NCI-H2196 treated with DMSO at 0.1 percent for 48 hours (cell line): ENCODE measurements at regions not wholly inside any gene's neighbourhood (a gene's known extent, or its start where the extent isn't known, plus 50 kb on each side); places are given as distances from the start of the nearest gene placed in this dataset.

ENCODE experiments used
- DNase-seq: peaks from one replicate; lab custom pipeline; 2025; ENCODE audit not compliant: unreplicated experiment; lab: John Stamatoyannopoulos, UW

DNA sequence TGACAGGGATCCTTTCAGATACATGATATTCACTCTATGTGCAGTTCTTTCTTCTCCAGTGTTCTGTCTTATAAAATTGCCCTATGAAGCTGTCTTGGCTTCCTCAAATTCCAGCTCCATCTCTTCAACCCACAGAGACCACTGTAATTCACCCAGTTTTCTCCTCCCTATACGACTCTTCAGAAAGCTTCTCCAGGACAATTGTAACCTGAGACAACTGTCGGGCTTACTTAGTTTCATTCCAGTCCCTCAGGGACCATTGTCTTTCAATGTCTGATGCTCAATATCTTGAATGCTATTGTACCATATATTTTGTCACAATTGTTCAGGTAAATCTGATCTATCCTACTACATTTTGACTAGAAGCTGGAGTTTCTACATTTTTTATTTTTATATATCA is 345.3 kb downstream of the RPL10L start:
- no peak for DNase-seq

DNA sequence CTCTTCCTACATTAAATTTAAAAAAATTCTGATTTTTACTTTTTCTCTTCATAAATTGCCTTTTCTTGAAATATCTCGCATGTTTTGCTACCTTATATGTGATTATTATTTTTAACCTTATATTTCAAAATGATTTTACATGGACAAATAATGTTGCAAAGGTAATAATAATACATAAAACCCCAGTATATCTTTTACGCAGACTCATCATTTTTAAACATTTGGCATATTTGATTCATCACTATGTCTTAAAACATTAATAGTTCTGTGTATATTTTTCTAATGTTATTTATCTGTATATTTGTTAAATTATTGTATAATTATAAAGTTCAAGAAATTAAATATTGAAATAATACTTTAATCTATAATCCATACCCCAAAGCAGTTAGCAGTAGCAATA is 350.8 kb downstream of the RPL10L start:
- DNase-seq, result no peak

DNA sequence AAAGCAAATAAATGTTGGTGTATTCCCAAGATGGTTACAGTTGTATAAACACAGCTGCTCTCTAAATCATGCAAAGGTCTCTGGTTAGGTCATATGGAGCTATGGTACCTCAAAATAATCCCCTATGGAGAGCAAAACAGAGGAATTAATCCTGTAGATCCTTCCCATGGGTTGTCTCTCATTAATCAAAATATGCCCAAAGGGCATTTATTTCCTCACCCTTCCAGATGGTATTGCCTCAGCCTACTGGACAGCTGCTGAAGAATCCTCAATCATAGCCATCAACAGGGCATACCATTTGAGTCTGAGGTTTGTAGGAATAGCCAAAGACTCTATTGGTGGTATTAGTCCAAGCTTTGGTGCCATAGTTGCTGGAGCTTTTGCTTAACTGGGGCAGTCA is 360.9 kb downstream of the RPL10L start:
- DNase-seq, result no peak

DNA sequence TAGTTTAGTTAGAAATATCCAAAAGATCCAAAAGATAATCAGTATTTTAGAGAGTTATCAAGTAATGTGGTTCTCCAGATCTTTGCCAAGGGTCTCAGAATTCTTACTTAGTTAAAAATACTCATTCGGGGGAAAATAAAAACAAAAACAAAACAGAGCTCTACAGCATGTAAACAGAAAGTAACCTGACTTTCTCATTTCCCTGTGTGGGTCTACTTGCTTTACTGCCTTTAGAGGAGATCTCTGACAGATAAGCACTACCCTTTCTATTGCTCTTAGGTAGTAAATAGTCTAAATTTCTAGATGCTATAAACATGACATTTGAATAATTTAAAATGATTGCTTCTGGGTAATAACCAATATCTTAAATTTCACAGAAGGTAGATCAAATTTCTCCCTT is 371.8 kb downstream of the RPL10L start:
- DNase-seq, result no peak

DNA sequence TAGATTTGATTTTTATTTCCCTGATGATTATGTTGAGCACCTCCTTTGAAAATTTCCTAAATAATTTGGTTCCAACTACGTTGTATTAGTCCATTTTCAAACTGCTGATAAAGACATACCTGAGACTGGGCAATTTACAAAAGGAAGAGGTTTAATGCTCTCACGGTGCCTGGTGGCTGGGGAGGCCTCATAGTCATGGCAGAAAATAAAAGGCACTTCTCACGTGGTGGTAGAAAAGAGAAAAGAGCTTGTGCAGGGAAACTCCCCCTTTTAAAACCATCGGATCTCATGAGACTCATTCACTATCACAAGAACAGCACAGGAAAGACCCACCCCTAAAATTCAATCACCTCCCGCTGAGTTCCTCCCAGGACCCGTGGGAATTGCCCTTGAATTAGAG is 372.3 kb downstream of the RPL10L start:
- no peak for DNase-seq

DNA sequence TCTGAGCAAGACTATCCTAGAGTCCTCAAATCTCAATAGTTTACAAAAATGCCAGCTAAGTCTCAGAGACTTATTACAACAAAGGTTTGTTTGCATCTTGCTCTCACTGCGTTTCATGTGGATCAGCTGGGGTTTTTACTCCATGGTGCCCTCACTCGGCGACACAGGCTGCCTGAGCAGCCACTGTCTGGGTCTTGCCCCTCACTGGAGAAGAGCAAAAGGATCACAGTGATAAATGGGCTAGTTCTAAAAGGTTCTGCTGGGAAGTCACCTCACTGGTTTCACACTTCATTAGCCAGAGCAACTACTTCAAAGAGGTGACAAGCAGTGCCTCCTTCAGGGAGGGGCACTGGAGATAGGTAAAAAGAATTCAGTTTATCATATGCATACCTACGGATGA is 392.0 kb downstream of the RPL10L start:
- no peak for DNase-seq

DNA sequence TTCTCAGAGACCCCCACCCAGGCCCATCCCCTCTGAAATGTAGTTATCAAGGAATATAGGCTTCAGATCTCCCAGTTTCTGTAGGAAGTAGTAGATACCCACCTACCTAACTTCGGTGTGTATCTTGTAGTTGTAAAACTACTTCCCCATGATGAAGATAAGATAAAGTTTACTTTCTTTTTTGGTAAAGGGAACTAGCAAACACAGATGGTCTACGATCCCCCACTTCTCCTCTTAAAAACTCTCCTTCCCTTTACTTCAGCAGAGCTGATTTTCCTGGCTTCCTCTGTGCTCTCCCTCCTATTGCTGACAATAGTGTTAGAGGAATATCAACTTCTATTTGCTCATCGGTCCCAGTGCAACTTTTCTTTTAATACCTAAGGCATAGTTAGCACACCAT is 395.2 kb downstream of the RPL10L start:
- no peak for DNase-seq

DNA sequence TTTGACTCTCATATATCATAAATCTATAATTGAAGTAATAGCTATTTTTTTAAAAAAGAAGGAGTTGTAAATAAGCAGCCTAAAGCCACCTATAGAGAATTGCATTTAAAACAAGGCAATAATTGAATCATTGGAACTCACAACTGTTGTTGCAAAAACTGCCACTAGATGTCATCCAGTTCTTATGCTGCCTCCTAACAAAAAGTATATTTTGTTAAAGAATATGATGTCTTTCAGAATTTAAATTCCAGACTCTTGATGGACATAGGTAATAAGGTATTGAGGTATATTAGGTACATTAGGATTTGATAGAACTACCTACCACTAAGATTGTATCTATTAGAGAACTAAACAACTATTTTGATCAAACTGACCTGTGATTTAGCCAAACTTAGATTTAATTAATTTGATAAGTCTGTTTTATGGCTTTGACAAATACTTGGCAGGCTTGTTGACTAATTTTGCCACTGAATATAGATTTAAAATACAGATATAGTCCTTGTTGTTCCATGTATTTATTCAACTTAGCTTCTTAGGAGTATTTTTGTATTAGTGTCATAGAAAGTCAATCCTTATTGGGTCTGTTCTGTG is 401.4 kb downstream of the RPL10L start:
- no peak for DNase-seq

DNA sequence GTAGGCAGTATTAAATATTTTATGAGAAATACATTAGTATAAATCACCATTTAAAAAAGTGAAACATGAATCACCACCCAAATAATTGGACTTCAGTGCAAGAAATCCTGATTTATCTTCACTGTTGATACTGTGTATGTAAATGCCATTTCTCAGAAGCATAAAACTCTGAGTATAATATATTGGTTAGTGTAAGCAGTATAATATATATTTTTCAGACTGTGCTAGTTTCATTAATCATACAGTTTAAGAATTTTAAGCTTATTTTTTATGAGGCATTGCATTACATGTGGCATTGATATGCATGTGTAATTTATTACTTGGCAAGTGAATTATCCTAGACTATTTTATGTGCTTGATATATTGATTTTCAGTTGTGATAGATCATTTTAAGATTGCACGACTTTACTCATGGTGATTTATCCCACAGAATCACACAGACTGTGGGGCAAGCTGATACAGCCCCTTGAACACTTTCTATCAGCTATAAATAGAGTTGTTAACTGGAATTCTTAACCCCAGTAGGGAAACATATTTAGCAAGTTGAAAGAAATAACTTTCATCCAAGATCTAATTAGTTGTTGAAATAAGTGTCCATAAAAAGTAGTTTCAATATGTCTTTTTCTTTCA is 403.5 kb downstream of the RPL10L start:
- DNase-seq, result no peak

DNA sequence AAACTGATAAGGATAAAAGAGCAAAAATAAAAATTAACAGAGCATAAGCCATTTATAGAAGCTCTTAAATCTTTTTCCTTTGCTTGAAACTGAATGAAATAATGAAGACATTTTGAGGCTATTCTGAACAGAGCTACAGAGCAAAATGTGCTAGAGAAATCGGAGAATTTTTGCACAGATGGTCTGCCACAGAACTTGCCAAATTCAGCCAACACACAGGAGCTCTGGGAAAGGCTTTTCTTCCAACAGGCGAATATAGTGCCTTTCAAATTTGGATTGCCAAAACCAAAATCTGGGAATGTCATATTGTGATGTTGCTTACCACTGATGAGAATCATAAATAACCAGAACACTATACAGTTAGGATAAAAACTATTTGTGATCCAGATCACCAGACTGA is 406.3 kb downstream of the RPL10L start:
- DNase-seq, result no peak

DNA sequence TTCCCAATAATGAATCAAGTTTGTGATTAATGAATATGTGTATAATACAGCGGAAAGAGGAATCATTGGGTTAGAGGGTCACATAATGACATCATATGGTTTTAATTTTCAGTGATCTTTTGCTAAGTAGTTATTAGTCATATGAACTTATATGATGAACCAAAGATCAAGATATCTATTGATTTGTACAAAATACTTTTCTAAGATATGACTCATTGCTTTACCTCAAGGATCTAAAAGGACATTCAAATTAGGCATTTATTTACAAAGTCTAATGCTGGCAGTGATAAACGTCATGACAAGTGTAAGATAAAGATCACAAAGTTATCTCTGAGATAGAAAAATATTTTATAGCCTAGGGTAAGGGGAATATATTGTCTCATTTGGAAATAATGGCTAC is 417.8 kb downstream of the RPL10L start:
- no peak for DNase-seq

DNA sequence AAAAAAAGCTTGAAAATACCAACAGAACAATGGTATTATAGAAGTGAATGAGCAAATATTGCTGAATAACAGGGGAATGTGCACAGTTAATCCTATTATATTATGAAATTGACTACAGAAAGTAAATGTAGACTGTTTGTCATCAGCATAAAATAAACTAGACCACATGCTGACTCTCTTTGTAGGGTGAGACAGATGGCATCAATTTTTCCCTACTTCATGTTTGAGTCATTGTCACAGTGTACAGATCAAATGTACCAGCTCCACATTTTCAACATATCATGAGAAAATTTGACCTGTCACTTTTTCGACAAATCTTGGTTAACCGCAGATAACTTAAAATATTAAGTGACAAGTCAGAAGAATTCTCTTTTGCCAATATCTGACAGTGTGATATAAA is 421.0 kb downstream of the RPL10L start:
- no peak for DNase-seq

DNA sequence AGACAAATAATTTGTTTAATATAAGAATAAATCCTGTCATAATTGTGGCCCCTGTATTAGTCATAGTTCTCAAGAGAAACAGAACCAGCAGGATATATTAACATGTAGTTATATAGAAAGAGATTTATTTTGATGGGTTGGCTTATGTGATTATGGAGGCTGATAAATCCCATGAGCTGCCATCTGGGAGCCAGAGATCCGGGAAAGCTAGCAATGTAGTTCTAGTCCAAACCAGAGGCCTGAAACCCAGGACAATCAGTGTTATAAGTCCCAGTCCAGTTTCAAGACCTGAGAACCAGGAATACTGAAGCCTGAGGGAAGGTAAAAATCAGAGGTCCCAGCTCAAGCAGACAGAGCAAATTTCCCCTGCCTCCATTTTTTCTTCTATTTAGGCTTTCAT is 435.8 kb downstream of the RPL10L start:
- DNase-seq, result no peak

DNA sequence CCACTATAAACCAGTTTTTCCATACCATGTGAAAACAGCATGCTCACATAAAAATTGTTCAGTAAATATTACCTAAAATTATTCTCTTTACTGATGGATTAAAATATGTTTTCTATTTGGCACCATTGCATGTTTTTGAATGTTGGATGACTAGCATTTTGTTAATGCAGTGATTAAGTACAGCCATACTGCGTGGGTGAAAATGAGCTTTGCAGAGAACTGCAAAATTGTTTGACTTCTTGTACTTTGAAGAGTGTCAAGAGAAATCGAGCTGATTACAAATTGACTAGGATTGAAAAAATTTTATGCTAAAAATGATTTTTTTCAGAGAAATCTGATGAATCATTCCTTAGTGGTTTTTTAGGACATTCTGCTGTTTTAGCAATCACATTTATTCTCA is 452.9 kb downstream of the RPL10L start:
- DNase-seq, result no peak

DNA sequence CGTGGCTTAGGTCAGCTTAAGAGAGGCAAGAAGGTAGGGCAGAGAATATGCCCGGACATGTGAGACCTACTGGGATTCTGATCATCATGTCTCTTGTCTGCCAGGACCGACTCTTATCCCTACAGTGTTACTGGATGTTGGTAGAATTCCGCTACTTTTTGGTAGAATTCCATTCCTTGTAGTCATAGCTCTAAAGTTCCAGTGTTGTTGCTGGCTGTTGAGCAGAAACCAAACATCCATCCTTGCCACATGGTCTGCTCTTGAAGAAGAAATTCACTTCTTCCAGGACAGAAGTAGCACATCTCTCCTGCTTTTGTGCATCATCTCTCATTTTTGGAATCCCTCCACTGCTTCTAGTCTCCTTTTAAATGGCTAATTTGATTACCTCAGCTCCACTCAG is 453.7 kb downstream of the RPL10L start:
- DNase-seq, result no peak
